Stimulated activated CD4-positive, alpha-beta T cell treated with anti-CD3 and anti-CD28 coated beads, TNF-alpha, amount 100 ng/mL, for 1 hour (primary cell): ENCODE measurements at regions not wholly inside any gene's neighbourhood (a gene's known extent, or its start where the extent isn't known, plus 50 kb on each side); places are given as distances from the start of the nearest gene placed in this dataset.

Experiments used
- DNase-seq, 3 donors: peaks; one replicate each; pipeline ENCODE4 v3.0.0-alpha.2; 2020; ENCODE audit warnings: low read depth in 3 of 3, low spot score in 1 of 3

- no peak for DNase-seq
Observed at GRCh38 chr6:105966481-105966880, 119.7 kb upstream of the PRDM1 start.

- DNase-seq, result no peak
Observed at GRCh38 chr6:105964979-105965760, 121.0 kb upstream of the PRDM1 start.

GRCh38 chr6:105954148-105954547 lies 132.0 kb upstream of the PRDM1 start:
- no peak for DNase-seq

- no peak for DNase-seq
Observed at GRCh38 chr6:105952772-105953690, 133.1 kb upstream of the PRDM1 start.

- DNase-seq, result no peak
Observed at GRCh38 chr6:105952326-105952725, 133.8 kb upstream of the PRDM1 start.

- no peak for DNase-seq
Observed at GRCh38 chr6:105951322-105951721, 134.8 kb upstream of the PRDM1 start.

- no peak for DNase-seq
Observed at GRCh38 chr6:105949869-105950268, 136.3 kb upstream of the PRDM1 start.

GRCh38 chr6:105943514-105943913 lies 142.6 kb upstream of the PRDM1 start:
- no peak for DNase-seq

- DNase-seq, result no peak
Observed at GRCh38 chr6:105941621-105942412, 144.3 kb upstream of the PRDM1 start.

- no peak for DNase-seq
Observed at GRCh38 chr6:105940990-105941389, 145.1 kb upstream of the PRDM1 start.

- DNase-seq, result no peak
Observed at GRCh38 chr6:105936972-105937371, 149.2 kb upstream of the PRDM1 start.

GRCh38 chr6:105935416-105935815 lies 150.7 kb upstream of the PRDM1 start:
- DNase-seq, result no peak

GRCh38 chr6:105934708-105935107 lies 151.4 kb upstream of the PRDM1 start:
- DNase-seq, result no peak

- DNase-seq, result no peak
Observed at GRCh38 chr6:105932440-105932839, 153.7 kb upstream of the PRDM1 start.

GRCh38 chr6:105929626-105930025 lies 156.5 kb upstream of the PRDM1 start:
- DNase-seq, result no peak

- DNase-seq, result no peak
Observed at GRCh38 chr6:105926318-105926717, 159.8 kb upstream of the PRDM1 start.

GRCh38 chr6:105925706-105926105 lies 160.4 kb upstream of the PRDM1 start:
- no peak for DNase-seq

GRCh38 chr6:105921781-105922180 lies 164.4 kb upstream of the PRDM1 start:
- no peak for DNase-seq

- DNase-seq, result no peak
Observed at GRCh38 chr6:105920071-105920470, 166.1 kb upstream of the PRDM1 start.

- no peak for DNase-seq
Observed at GRCh38 chr6:105917038-105917695, 169.0 kb upstream of the PRDM1 start.

- DNase-seq, result no peak
Observed at GRCh38 chr6:105911106-105911629, 175.0 kb upstream of the PRDM1 start.
